ACHN (cell line): ENCODE measurements at regions not wholly inside any gene's neighbourhood (a gene's known extent, or its start where the extent isn't known, plus 50 kb on each side); places are given as distances from the start of the nearest gene placed in this dataset.
A peak's percentile ranks its signal among the peaks of the same experiment; 100 is the strongest.
"Not testable (repeated sequence)": the region's sequence is repeated elsewhere in the genome, so short reads cannot be mapped to it uniquely, and the experiment has no call there.

ENCODE experiments used
- DNase-seq: peaks from one replicate; pipeline ENCODE4 v3.0.0-alpha.2; 2015
- in situ Hi-C: cut with HindIII; loops from 2 replicates; pipeline ENCODE4 v1.10.0; 2017; ENCODE audit warnings: low sequenced_read_pairs, low pct_ligation_motif_present, low pct_unique_long_range_greater_than_20kb

DNA sequence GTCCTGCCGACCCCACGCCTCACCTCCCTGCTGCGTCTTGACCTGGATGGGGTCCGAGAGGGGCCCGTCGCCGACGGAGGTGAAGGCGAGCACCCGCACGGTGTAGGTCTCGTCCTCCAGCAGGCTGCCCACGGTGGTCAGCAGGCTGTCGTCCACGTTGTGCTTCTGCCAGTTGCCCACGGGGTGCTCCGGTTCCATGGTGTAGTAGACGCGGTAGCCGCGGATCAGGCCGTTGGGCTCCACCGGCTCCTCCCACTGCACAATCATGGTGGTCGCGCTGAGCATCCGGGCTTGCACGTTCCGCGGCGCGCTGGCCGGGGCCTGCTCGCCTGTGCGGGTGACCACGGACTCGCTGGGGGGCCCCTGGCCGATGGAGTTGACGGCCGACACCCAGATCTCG, 96.7 kb downstream of the PTPRS start:
- no peak for DNase-seq
- in situ Hi-C loops, result no loop called here

DNA sequence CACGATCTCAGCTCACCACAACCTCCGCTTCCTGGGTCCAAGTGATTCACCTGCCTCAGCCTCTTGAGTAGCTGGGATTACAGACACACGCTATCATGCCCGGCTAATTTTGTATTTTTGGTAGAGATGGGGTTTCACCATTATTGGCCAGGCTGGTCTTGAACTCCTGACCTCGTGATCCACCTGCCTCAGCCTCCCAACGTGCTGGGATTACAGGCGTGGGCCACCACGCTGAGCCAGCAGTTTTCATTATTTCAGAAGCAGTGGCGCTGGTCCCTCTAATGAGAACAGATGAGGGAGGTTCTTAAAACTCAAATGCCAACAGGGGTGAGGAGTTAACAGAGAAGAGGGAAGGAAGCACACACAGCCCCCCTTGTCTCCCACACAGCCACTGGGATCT, 98.7 kb downstream of the PTPRS start:
- DNase-seq, in situ Hi-C loops: not testable (repeated sequence)

- in situ Hi-C loops, result no loop called here
- DNase-seq, result no peak
Measured at GRCh38 chr19:5240011-5240410, 100.6 kb downstream of the PTPRS start.

- in situ Hi-C loops, result no loop called here
- no peak for DNase-seq
Measured at GRCh38 chr19:5238700-5239099, 101.9 kb downstream of the PTPRS start.

GRCh38 chr19:5237939-5238480, 102.6 kb downstream of the PTPRS start:
- in situ Hi-C loops, result no loop called here
- no peak for DNase-seq

DNA sequence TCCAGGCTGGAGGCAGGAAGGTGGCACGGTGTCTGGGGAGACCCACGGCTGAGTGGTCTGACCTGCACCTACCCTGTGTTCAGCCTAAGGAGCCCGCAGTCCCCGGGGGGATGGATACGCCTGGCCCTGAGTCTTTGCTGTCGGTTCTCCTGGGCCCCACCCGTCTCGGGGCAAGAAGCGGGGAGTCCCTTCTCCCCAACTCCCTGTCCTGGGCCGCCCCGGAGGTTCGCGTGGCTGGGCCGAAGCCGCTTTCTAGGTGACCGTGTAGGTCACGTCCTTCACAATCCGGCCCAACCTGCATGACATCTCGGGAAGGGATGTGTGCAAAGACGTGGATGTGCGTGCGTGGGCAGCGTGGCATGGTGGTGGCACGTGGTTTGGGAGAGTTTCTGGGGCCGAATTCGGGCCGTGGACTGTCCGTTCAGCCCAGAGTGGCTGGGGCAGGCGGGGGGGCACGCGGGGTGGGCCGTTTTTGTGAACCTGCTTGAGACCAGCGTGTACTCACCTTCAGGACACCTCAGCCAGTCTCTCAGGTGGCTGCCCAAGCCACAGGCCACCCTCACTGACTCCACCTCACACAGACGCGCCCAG, 103.3 kb downstream of the PTPRS start:
- no peak for DNase-seq
- in situ Hi-C loops, result no loop called here

- in situ Hi-C loops, result no loop called here
- DNase-seq, result no peak
Measured at GRCh38 chr19:5235458-5236219, 105.0 kb downstream of the PTPRS start.

- no peak for DNase-seq
- in situ Hi-C loops, result no loop called here
Measured at GRCh38 chr19:5234412-5234811, 106.2 kb downstream of the PTPRS start.

GRCh38 chr19:5232798-5233505, 107.7 kb downstream of the PTPRS start:
- DNase-seq, result no peak
- in situ Hi-C loops, result no loop called here

DNA sequence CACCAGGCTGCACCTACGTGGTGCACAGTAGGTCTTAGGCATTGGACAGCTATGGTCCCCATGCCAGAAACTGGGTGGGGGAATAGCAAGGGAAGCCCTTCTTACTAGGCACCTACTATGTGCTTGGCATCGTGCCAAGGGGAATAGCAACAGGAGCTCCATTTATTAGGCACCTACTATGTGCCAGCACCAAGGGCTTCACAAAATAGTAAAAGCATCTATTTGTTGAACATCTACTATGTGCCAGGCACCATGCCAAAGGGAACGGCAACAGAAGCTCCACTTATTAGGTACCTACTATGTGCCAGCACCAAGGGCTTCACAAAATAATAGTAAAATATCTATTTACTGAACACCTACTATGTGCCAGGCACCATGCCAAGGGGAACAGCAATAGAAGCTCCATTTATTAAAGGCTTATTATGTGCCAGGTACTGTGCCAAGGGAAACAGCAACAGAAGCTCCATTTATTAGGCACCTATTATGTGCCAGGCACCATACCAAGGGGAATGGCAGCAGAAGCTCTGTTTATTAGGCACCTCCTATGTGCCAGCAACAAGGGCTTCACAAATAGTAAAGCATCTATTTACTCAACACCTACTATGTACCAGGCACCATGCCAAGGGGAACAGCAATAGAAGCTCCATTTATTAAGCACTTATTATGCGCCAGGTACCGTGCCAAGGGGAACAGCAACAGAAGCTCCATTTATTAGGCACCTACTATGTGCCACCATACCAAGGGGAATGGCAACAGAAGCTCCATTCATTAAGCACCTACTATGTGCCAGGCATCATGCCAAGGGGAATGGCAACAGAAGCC, 108.5 kb downstream of the PTPRS start:
- DNase-seq, result no peak
- in situ Hi-C loops, result no loop called here

- DNase-seq, result no peak
- in situ Hi-C loops, result no loop called here
Measured at GRCh38 chr19:5230730-5231555, 109.7 kb downstream of the PTPRS start.

GRCh38 chr19:5229778-5230335, 110.8 kb downstream of the PTPRS start:
- in situ Hi-C loops, result no loop called here
- no peak for DNase-seq

- in situ Hi-C loops, result no loop called here
- DNase-seq, result peak; percentile 50
Measured at GRCh38 chr19:5228932-5229777, 111.5 kb downstream of the PTPRS start.

- no peak for DNase-seq
- in situ Hi-C loops, result no loop called here
Measured at GRCh38 chr19:5228490-5228889, 112.1 kb downstream of the PTPRS start.

GRCh38 chr19:5225486-5226345, 114.9 kb downstream of the PTPRS start:
- in situ Hi-C loops, result no loop called here
- peak; percentile 16 for DNase-seq

GRCh38 chr19:5224480-5224879, 116.1 kb downstream of the PTPRS start:
- in situ Hi-C loops, result no loop called here
- no peak for DNase-seq
